GM20431 (cell line): ENCODE measurements at regions not wholly inside any gene's neighbourhood (a gene's known extent, or its start where the extent isn't known, plus 50 kb on each side); places are given as distances from the start of the nearest gene placed in this dataset.

Experiments used
- in situ Hi-C: fragments of 300-500 bp; cut with MseI, MboI; formaldehyde crosslinking; loops from one replicate; pipeline ENCODE4 v1.15.0; 2020; ENCODE audit warnings: low sequenced_read_pairs; ENCODE audit not compliant: unreplicated experiment

GRCh38 chr11:70845591-70846041 is 406.8 kb downstream of the SHANK2 start:
- in situ Hi-C loops, result no loop called here

DNA sequence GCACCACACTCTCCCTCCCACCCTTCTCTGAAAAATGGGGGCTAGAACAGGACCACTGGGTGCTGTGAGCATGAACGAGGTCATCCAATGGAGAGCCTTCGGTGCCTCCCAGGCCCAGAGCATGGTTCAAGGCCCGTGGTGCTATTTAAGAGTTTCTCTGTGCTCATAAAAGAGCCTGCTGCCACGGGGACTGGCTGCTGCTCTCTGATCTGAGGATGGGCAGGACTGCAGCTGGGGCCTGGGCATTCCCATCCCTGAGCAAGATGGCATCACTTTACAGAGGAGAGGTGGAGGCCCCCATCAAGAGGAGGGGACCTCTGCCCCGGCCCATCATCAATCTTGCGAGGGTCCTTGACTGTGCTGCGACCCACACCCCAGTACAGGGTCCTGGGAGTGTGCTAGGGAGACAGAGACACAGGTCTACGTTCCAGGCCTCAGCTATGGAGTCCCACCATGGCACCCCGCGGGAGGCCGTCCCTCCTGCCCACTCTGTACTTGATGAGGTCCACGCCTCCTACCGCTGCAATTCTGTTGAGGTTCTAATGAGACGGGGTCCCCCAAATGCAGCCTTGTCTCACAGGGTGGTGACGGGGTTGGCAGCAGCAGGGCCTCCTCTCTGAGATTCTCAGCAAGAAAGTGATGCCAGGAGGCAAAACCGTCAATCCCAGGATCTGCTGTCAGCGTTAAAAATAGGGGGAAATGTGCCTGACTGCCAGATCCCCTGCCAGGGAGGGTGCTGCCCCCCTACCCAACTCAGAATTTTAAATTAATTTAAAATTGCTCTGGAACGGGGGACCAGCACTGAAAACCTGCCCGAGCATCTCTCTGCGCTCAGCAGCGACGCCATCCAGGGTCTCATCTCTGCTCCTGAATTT is 405.4 kb downstream of the SHANK2 start:
- in situ Hi-C loops, result no loop called here

- in situ Hi-C loops, result no loop called here
Observed at GRCh38 chr11:70848243-70848750, 404.1 kb downstream of the SHANK2 start.

DNA sequence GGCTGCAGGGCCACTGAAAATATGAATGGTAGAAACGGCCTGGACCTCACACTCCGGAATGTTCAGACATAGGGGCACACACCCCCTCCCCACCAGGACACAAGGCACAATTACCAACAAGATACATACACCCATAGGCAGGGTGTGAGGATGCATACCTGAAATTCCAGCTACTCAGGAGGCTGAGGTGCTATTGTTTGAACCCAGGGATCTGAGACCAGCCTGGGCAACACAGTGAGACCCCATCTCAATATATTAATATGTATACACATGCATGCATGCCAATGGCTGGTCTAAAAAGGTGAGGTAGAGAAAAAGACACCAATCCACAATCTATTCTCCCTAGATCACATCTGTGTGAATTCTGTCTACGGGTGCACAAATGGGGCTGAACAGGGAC is 403.3 kb downstream of the SHANK2 start:
- in situ Hi-C loops, result no loop called here

DNA sequence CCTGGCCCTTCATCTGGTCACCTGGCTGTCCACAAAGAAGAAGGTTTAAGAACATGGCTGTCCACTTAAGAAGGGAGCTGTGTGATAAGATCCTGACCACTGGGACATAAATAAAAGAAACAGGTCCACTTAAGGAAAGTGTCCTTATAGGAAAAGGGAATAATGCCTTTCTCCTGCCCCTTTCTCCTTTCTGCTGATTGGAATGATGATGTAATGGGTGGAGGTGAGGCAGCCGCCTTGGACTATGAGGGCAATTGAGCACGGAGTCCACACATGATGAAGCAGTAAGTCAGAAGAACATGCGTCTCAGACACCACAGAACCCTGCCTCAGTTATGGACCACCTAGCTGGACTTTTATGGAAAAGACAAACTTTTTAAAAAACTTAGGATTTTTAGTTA is 401.1 kb downstream of the SHANK2 start:
- in situ Hi-C loops, result no loop called here

- in situ Hi-C loops, result no loop called here
Observed at GRCh38 chr11:70851907-70852306, 400.5 kb downstream of the SHANK2 start.

GRCh38 chr11:70853068-70853769 is 399.2 kb downstream of the SHANK2 start:
- in situ Hi-C loops, result no loop called here

DNA sequence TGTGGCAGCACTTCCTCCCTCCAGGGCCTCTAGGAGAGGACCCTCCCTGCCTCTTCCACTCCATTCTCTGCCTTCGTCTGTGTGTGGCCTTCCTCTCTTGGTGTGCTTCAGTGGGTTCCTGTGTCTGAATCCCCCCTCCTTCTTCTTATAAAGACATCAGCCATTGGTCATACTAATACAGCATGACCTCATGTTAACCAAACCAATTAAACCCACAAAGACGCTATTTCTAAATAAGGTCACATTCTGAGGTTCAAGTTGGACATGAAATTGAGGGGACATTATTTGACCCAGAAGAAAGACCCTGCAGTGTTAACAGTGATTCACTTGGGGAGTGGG is 398.6 kb downstream of the SHANK2 start:
- in situ Hi-C loops, result no loop called here

DNA sequence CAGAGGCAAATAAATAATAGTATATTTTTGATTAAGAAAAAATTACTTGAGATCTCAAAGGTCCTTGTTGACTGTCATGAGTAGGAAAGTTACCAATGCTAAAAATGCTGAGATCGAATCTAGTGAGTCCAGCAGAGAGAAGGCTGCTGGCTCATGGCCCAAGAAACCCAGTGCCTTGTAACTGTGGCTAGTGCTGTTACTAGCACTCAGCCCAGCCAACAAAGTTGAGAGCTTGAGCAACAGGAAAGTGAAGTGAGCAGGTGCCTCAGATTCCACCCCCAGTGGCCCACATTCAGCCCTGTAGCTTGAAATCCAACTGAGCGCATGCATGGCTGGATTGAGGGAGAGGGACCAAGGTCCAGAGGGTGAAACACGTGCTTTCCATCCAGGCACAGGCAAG is 398.2 kb downstream of the SHANK2 start:
- in situ Hi-C loops, result no loop called here

- in situ Hi-C loops, result no loop called here
Observed at GRCh38 chr11:70854901-70855556, 397.3 kb downstream of the SHANK2 start.

DNA sequence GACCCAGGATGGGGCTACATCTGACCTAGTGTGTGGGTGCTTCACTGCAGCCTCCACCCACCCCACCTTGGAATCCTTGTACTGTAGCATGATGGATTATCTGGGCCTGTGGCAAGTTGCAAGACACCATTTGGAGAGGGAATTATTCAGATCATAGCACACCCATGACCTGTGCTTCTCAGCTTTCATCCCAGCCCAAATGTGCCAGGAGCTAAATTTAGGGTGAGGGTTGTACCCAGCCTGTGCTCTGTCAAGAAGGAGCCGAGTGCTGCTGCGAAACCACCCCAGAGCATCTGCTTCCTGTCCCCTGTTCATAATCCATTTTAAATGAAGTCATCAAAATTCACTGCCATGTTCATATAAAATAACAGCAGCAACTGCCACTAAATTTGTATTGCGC is 394.5 kb downstream of the SHANK2 start:
- in situ Hi-C loops, result no loop called here

- in situ Hi-C loops, result no loop called here
Observed at GRCh38 chr11:70859180-70859579, 393.2 kb downstream of the SHANK2 start.

DNA sequence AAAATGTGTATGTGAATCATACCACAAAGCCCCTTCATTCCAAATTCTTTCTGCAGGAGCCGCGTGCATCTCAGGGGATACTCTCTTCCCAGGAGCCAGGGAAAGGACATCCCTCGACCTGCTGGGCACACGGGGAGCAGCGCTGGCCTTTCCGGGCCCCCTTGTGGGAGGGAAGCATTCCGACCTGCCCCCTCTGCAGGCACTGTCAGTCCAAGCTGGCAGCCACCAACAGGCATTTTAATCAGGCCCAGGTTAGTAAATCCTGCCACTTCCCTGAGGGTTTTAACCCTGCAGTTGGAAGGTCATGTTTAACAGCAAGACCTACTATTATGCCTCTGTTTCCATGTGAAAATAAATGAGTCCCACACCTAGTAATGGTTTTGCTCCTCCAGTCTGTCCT is 391.5 kb downstream of the SHANK2 start:
- in situ Hi-C loops, result no loop called here

- in situ Hi-C loops, result no loop called here
Observed at GRCh38 chr11:70861559-70861958, 390.8 kb downstream of the SHANK2 start.

- in situ Hi-C loops, result no loop called here
Observed at GRCh38 chr11:70862093-70862492, 390.3 kb downstream of the SHANK2 start.

- in situ Hi-C loops, result no loop called here
Observed at GRCh38 chr11:70863186-70863585, 389.2 kb downstream of the SHANK2 start.

DNA sequence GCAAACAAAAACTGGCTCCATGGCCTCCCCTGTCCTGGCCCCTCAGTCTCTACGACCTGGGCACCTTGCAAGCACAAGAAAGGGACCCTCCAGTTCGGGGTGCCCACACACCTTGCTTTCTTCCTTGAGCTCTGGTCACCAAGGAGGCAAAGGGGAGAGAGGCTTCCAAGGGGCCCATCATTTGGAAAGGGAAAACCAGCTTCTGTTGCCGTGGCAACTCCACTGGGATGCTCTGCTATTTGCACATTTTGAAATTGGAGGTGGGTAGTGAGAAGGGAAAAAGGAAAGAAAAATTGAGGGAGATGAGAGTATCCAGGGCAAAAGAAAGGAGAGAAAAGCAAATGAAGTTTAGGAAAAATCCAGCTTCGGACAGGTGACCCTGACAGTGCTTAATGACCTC is 388.4 kb downstream of the SHANK2 start:
- in situ Hi-C loops, result no loop called here

DNA sequence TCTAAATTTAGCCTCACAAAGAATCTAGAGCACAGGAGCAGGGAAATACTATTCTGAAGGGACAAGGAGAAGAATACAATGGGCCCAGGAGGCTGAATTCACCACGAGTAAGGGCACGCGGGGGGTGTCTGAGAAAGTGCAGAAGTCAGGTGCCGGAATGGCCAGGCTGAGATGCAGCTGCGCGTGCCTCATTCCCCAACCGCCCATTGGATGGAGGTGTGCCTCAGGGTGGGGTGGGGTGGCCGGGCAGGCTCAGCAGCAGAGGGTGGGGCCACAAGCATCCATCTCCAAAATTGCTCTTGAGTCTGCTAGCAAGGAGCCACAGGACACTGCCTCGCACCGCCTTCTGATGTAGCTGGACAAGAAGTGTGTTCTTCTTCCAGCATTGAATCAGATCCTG is 387.0 kb downstream of the SHANK2 start:
- in situ Hi-C loops, result no loop called here

- in situ Hi-C loops, result no loop called here
Observed at GRCh38 chr11:70866834-70867233, 385.5 kb downstream of the SHANK2 start.

- in situ Hi-C loops, result no loop called here
Observed at GRCh38 chr11:70867281-70868047, 384.9 kb downstream of the SHANK2 start.
